HL-60 (cell line): ENCODE measurements at regions not wholly inside any gene's neighbourhood (a gene's known extent, or its start where the extent isn't known, plus 50 kb on each side); places are given as distances from the start of the nearest gene placed in this dataset.

Experiments
- GABPA ChIP-seq: IDR thresholded peaks from 2 replicates; pipeline ENCODE4 v1.6.1; 2012; ENCODE audit warnings: low read depth
- POLR2AphosphoS5 ChIP-seq: IDR thresholded peaks from 2 replicates; pipeline ENCODE4 v1.6.1; 2012; ENCODE audit warnings: low read depth
- SPI1 ChIP-seq: IDR thresholded peaks from 2 replicates; pipeline ENCODE4 v1.6.1; 2012; ENCODE audit warnings: low read depth, mild to moderate bottlenecking, borderline replicate concordance
- TF ChIP-seq, protein P1 (sequence below): IDR thresholded peaks from one replicate; pipeline ENCODE4 v1.5.1; 2011; ENCODE audit warnings: low read length, control low read depth, inconsistent platforms; ENCODE audit not compliant: insufficient read depth

- TF ChIP-seq GABPA (no peak), SPI1 (no peak), POLR2AphosphoS5 (no peak)
- TF ChIP-seq, protein P1, sequence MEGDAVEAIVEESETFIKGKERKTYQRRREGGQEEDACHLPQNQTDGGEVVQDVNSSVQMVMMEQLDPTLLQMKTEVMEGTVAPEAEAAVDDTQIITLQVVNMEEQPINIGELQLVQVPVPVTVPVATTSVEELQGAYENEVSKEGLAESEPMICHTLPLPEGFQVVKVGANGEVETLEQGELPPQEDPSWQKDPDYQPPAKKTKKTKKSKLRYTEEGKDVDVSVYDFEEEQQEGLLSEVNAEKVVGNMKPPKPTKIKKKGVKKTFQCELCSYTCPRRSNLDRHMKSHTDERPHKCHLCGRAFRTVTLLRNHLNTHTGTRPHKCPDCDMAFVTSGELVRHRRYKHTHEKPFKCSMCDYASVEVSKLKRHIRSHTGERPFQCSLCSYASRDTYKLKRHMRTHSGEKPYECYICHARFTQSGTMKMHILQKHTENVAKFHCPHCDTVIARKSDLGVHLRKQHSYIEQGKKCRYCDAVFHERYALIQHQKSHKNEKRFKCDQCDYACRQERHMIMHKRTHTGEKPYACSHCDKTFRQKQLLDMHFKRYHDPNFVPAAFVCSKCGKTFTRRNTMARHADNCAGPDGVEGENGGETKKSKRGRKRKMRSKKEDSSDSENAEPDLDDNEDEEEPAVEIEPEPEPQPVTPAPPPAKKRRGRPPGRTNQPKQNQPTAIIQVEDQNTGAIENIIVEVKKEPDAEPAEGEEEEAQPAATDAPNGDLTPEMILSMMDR: no peak
Measured at GRCh38 chr3:177657243-177657642, 460.0 kb upstream of the TBL1XR1 start.
